ENCODE measurements at regions not wholly inside any gene's neighbourhood (a gene's known extent, or its start where the extent isn't known, plus 50 kb on each side); places are given as distances from the start of the nearest gene placed in this dataset.

GRCh38 chr10:121405549-121405948 is 192.7 kb downstream of the FGFR2 start:
- ChIA-PET CTCF (ENCODE audit: partially characterized antibody) (no interaction called here), POLR2A (ENCODE audit: partially characterized antibody) (no interaction called here)
- Histone ChIP-seq H3K4me1 (ENCODE audit: insufficient read depth, low read length) (no peaks in the 10 kb centered on the region), H3K27me3 (ENCODE audit: insufficient read depth, low read length) (no peaks in the 10 kb centered on the region), H3K4me3 (ENCODE audit: low read length in 2 of 2) (no peak overlapping the region), H3K9me3 (ENCODE audit: control insufficient read depth in 1 of 2, low read length in 2 of 2) (no peaks in the 10 kb centered on the region), H3K36me3 (ENCODE audit: insufficient read depth, low read length) (no peaks in the 10 kb centered on the region), H3K27ac (ENCODE audit: low read depth, low read length) (no peak overlapping the region)
- intact Hi-C loops (cut with micrococcal nuclease) = no loop called here
- Mint-ChIP-seq H3K4me1 (no peaks in the 10 kb centered on the region), H3K4me3 (no peak overlapping the region), H3K9me3 (peaks cover 0 to 2% (median 0%) of the 10 kb centered on the region in 8 donors), H3K27ac (no peak overlapping the region), H3K27me3 (no peaks in the 10 kb centered on the region), H3K36me3 (no peaks in the 10 kb centered on the region)
- no peak for DNase-seq

DNA sequence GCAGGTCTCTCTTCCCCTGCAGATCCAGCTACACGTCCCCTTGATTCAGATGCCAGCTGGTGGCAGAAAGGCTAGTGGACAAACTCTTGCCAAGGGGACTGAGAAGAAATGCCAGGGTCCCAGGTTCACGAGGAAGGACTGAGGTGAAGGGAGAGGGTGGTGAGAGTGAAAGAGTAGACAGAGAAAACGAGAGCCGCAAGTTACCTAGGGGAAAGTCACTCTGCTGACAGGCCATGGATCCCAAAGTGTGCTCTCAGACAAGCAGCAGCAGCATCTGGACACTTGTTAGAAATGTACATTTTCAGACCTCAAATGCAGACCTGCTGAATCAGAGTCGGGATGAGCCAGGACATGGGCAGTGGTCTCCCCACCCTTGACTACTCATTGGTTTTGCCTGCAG is 192.3 kb downstream of the FGFR2 start:
- intact Hi-C loops (cut with micrococcal nuclease) = no loop called here
- no peak overlapping the region for H3K4me3 ChIP-seq (ENCODE audit: low read length in 2 of 2)
- POLR2A ChIA-PET (ENCODE audit: partially characterized antibody) = no interaction called here

DNA sequence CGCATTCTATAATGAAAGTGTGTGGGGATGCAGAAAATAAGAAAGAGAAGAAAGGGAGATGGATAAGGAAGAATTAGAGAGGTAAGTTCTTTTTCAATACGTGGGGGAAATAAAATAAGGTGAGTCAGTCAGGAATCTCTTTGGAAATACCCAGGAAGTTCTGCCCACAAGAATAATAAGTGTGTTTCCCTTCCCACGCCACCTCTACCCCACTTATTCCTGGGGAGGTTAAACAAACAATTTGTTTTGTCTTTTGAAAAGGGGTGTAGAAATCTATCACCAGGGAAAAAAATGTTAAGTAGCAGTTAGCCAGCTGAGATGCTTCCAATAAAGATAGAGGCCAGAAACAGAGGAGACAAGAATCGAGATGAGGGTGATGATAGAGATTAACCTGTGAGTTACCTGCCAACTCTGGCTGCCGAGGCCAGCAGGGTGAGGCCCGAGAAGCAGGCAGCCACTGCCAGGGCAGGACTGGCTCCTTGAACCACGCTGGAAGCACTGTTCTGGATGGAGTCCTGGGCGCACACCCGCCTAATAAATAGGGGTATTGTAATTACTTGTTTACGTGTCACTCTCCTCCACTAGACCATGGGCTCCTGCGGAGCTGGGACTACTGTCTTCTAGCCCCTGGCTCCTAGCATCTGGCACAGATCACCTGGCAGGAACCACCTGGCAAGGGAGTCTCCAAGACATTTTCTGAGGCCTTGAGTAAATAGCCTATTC is 191.3 kb downstream of the FGFR2 start:
- ChIA-PET CTCF (ENCODE audit: partially characterized antibody) (no interaction called here), POLR2A (ENCODE audit: partially characterized antibody) (no interaction called here)
- Histone ChIP-seq H3K9me3 (ENCODE audit: control insufficient read depth in 1 of 2, low read length in 2 of 2) (no peaks in the 10 kb centered on the region), H3K27ac (ENCODE audit: low read depth, low read length) (no peak overlapping the region), H3K36me3 (ENCODE audit: insufficient read depth, low read length) (no peaks in the 10 kb centered on the region), H3K4me3 (ENCODE audit: low read length in 2 of 2) (no peak overlapping the region), H3K4me1 (ENCODE audit: insufficient read depth, low read length) (no peaks in the 10 kb centered on the region), H3K27me3 (ENCODE audit: insufficient read depth, low read length) (no peaks in the 10 kb centered on the region)
- no peak for DNase-seq
- H3K4me1 Mint-ChIP-seq = no peaks in the 10 kb centered on the region
- intact Hi-C loops (cut with micrococcal nuclease) = no loop called here
- H3K27ac Mint-ChIP-seq = no peak overlapping the region
- H3K4me3 Mint-ChIP-seq = no peak overlapping the region
- H3K36me3 Mint-ChIP-seq = no peaks in the 10 kb centered on the region
- peaks cover 0 to 2% of the 10 kb centered on the region in 2 donors for H3K27me3 Mint-ChIP-seq
- peaks cover 0 to 2% (median 0%) of the 10 kb centered on the region in 8 donors for H3K9me3 Mint-ChIP-seq

More for the DNA sequence above, 192.3 kb downstream of the FGFR2 start:
- no peaks in the 10 kb centered on the region for H3K4me1 ChIP-seq (ENCODE audit: insufficient read depth, low read length)
- no peak overlapping the region for H3K4me3 Mint-ChIP-seq
- no peaks in the 10 kb centered on the region for H3K36me3 ChIP-seq (ENCODE audit: insufficient read depth, low read length)
- H3K9me3 Mint-ChIP-seq = peaks cover 0 to 2% (median 0%) of the 10 kb centered on the region in 8 donors
- no peak overlapping the region for H3K27ac ChIP-seq (ENCODE audit: low read depth, low read length)
- H3K27ac Mint-ChIP-seq = no peak overlapping the region
- no peaks in the 10 kb centered on the region for H3K27me3 ChIP-seq (ENCODE audit: insufficient read depth, low read length)
- H3K4me1 Mint-ChIP-seq = no peaks in the 10 kb centered on the region
- no peaks in the 10 kb centered on the region for H3K9me3 ChIP-seq (ENCODE audit: control insufficient read depth in 1 of 2, low read length in 2 of 2)
- DNase-seq = no peak
- H3K27me3 Mint-ChIP-seq = peaks cover 0 to under 1% of the 10 kb centered on the region in 2 donors
- CTCF ChIA-PET (ENCODE audit: partially characterized antibody) = no interaction called here
- H3K36me3 Mint-ChIP-seq = no peaks in the 10 kb centered on the region

DNA sequence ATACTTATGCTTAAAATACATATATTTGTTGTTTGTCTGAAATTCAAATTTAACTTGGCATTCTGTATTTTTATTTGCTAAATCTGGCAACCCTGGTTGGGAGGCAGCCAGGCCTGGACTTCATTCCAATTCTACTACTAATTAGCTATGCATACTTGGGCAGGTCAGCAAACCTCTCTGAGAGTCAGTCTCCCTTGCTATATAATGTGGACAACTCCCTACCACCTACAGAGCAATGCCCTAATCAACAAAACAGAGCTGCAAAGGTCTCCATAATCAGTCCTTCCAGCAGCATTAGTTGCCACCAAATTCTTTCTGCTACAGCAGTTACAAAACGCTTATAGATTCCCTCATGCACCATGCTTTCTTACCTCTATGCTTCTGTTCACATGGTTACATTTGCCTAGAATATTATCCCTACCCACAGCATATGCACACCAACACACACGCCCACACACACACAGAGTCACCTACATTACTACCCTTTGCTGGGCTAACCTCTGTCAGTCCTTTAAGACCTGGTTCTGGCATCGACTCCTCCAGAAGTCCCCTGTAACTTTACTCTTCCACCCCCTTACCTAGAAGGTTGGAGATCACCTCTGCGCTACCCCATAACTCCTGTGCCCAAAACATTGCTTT is 188.7 kb downstream of the FGFR2 start:
- intact Hi-C loops (cut with micrococcal nuclease) = no loop called here
- H3K4me3 Mint-ChIP-seq = no peak overlapping the region
- H3K4me3 ChIP-seq (ENCODE audit: low read length in 2 of 2) = no peak overlapping the region
- POLR2A ChIA-PET (ENCODE audit: partially characterized antibody) = no interaction called here
- no peaks in the 10 kb centered on the region for H3K36me3 Mint-ChIP-seq
- no peaks in the 10 kb centered on the region for H3K4me1 Mint-ChIP-seq
- H3K4me1 ChIP-seq (ENCODE audit: insufficient read depth, low read length) = no peaks in the 10 kb centered on the region
- H3K27me3 Mint-ChIP-seq = peaks cover 0 to 3% of the 10 kb centered on the region in 2 donors
- CTCF ChIA-PET (ENCODE audit: partially characterized antibody) = no interaction called here
- H3K36me3 ChIP-seq (ENCODE audit: insufficient read depth, low read length) = no peaks in the 10 kb centered on the region
- no peaks in the 10 kb centered on the region for H3K27me3 ChIP-seq (ENCODE audit: insufficient read depth, low read length)
- no peak for DNase-seq
- H3K9me3 Mint-ChIP-seq = peaks cover 0 to 2% (median 0%) of the 10 kb centered on the region in 8 donors
- no peak overlapping the region for H3K27ac ChIP-seq (ENCODE audit: low read depth, low read length)
- H3K27ac Mint-ChIP-seq = no peak overlapping the region
- H3K9me3 ChIP-seq (ENCODE audit: control insufficient read depth in 1 of 2, low read length in 2 of 2) = no peaks in the 10 kb centered on the region

- no peak overlapping the region for H3K27ac ChIP-seq (ENCODE audit: low read depth, low read length)
- POLR2A ChIA-PET (ENCODE audit: partially characterized antibody) = no interaction called here
- H3K4me3 ChIP-seq (ENCODE audit: low read length in 2 of 2) = no peak overlapping the region
- intact Hi-C loops (cut with micrococcal nuclease) = no loop called here
- Mint-ChIP-seq H3K4me1 (no peaks in the 10 kb centered on the region), H3K36me3 (no peaks in the 10 kb centered on the region), H3K4me3 (no peak overlapping the region), H3K9me3 (peaks cover 0 to 2% (median 0%) of the 10 kb centered on the region in 8 donors), H3K27me3 (peaks cover 0 to 3% of the 10 kb centered on the region in 2 donors), H3K27ac (no peak overlapping the region)
- no peak for DNase-seq
- CTCF ChIA-PET (ENCODE audit: partially characterized antibody) = no interaction called here
- H3K4me1 ChIP-seq (ENCODE audit: insufficient read depth, low read length) = no peaks in the 10 kb centered on the region
- H3K36me3 ChIP-seq (ENCODE audit: insufficient read depth, low read length) = no peaks in the 10 kb centered on the region
- no peaks in the 10 kb centered on the region for H3K27me3 ChIP-seq (ENCODE audit: insufficient read depth, low read length)
- H3K9me3 ChIP-seq (ENCODE audit: control insufficient read depth in 1 of 2, low read length in 2 of 2) = no peaks in the 10 kb centered on the region
Measured at GRCh38 chr10:121411004-121411403, 187.2 kb downstream of the FGFR2 start.

GRCh38 chr10:121413951-121414350 is 184.3 kb downstream of the FGFR2 start:
- Mint-ChIP-seq H3K4me1 (no peaks in the 10 kb centered on the region), H3K27me3 (peaks cover 0 to 3% of the 10 kb centered on the region in 2 donors), H3K36me3 (no peaks in the 10 kb centered on the region), H3K4me3 (no peak overlapping the region), H3K9me3 (peaks cover 0 to 2% (median 0%) of the 10 kb centered on the region in 8 donors), H3K27ac (no peak overlapping the region)
- intact Hi-C loops (cut with micrococcal nuclease) = no loop called here
- DNase-seq = no peak
- no peaks in the 10 kb centered on the region for H3K4me1 ChIP-seq (ENCODE audit: insufficient read depth, low read length)
- no peaks in the 10 kb centered on the region for H3K27me3 ChIP-seq (ENCODE audit: insufficient read depth, low read length)
- H3K4me3 ChIP-seq (ENCODE audit: low read length in 2 of 2) = no peak overlapping the region
- ChIA-PET POLR2A (ENCODE audit: partially characterized antibody) (no interaction called here), CTCF (ENCODE audit: partially characterized antibody) (no interaction called here)
- no peaks in the 10 kb centered on the region for H3K9me3 ChIP-seq (ENCODE audit: control insufficient read depth in 1 of 2, low read length in 2 of 2)
- H3K27ac ChIP-seq (ENCODE audit: low read depth, low read length) = no peak overlapping the region
- H3K36me3 ChIP-seq (ENCODE audit: insufficient read depth, low read length) = no peaks in the 10 kb centered on the region

DNA sequence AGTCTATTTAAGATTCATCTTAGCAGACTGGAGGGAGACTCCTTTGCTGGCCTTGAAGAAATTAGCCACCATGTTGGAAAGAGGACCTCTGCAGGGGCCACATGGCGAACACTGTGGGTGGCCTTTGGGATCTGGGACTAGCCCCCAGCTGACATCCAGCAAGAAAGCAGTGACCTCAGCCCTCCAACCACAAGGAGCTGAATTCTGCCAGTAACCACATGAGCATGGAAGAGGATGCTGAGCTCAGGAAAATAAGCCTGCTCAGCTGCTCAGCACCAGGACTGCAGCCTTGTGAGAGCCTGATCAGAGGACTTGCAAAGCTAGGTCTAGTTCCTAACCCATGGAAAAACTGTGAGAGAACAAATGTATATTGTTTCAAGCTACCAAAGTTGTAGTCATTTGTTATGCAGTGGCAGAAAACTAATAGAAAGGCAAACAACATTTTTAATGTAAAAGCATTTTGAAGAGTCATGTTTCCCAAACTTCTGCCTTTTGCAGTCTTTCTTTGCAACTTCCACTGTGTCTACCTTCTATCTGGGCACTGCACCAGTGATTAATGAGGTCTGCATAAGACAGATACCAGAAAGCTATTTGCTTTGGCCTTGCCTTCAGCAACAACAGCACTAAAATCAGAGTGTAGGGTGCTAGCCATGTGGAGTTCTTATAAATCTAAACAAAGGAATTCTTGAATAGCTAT is 183.7 kb downstream of the FGFR2 start:
- no peak overlapping the region for H3K27ac Mint-ChIP-seq
- no peaks in the 10 kb centered on the region for H3K4me1 Mint-ChIP-seq
- no peaks in the 10 kb centered on the region for H3K4me1 ChIP-seq (ENCODE audit: insufficient read depth, low read length)
- H3K27me3 Mint-ChIP-seq = peaks cover 0 to 3% of the 10 kb centered on the region in 2 donors
- POLR2A ChIA-PET (ENCODE audit: partially characterized antibody) = no interaction called here
- peaks cover 0 to 2% (median 0%) of the 10 kb centered on the region in 8 donors for H3K9me3 Mint-ChIP-seq
- no peaks in the 10 kb centered on the region for H3K36me3 ChIP-seq (ENCODE audit: insufficient read depth, low read length)
- intact Hi-C loops (cut with micrococcal nuclease) = no loop called here
- no peak overlapping the region for H3K4me3 Mint-ChIP-seq
- no peaks in the 10 kb centered on the region for H3K36me3 Mint-ChIP-seq
- no peak overlapping the region for H3K27ac ChIP-seq (ENCODE audit: low read depth, low read length)
- CTCF ChIA-PET (ENCODE audit: partially characterized antibody) = no interaction called here
- no peaks in the 10 kb centered on the region for H3K27me3 ChIP-seq (ENCODE audit: insufficient read depth, low read length)
- no peak for DNase-seq
- H3K4me3 ChIP-seq (ENCODE audit: low read length in 2 of 2) = no peak overlapping the region
- no peaks in the 10 kb centered on the region for H3K9me3 ChIP-seq (ENCODE audit: control insufficient read depth in 1 of 2, low read length in 2 of 2)

All from CD4-positive, alpha-beta memory T cell (primary cell).